ENCODE measurements at regions not wholly inside any gene's neighbourhood (a gene's known extent, or its start where the extent isn't known, plus 50 kb on each side); places are given as distances from the start of the nearest gene placed in this dataset.

DNA sequence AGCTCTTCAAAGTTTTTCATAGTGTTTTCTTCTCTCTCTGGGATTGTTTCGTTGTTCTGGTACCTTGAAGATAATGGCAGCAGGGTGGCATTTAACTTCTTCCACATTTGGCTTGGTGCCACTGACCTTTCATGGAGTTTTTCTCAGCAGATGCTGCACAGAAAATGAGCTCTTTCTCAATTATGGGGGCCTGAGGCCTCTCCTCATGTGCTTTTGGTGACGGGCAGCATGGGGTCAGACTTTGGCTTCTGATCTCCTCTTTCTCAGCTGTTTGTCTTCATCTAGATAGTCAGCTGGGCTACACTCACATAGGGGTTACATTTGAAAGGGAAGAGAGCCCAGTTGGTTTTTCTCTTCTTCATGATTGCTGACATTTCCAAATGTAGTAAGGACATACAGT is 76.3 kb downstream of the FAT3 start:
- Histone ChIP-seq H3K4me1 (ENCODE audit: control insufficient read depth in 1 of 2, low read depth in 2 of 2) (peaks cover 2 to 21% of the 10 kb centered on the region in 2 donors), H3K27ac (no peak overlapping the region), H3K36me3 (no peaks in the 10 kb centered on the region), H3K4me3 (no peak overlapping the region), H3K27me3 (replicated peaks; ENCODE audit: insufficient read depth) (no peaks in the 10 kb centered on the region), H3K9me3 (no peaks in the 10 kb centered on the region)
- TF ChIP-seq, protein P1, sequence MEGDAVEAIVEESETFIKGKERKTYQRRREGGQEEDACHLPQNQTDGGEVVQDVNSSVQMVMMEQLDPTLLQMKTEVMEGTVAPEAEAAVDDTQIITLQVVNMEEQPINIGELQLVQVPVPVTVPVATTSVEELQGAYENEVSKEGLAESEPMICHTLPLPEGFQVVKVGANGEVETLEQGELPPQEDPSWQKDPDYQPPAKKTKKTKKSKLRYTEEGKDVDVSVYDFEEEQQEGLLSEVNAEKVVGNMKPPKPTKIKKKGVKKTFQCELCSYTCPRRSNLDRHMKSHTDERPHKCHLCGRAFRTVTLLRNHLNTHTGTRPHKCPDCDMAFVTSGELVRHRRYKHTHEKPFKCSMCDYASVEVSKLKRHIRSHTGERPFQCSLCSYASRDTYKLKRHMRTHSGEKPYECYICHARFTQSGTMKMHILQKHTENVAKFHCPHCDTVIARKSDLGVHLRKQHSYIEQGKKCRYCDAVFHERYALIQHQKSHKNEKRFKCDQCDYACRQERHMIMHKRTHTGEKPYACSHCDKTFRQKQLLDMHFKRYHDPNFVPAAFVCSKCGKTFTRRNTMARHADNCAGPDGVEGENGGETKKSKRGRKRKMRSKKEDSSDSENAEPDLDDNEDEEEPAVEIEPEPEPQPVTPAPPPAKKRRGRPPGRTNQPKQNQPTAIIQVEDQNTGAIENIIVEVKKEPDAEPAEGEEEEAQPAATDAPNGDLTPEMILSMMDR (IDR thresholded peaks at IDR 0.05), result no peak
- no peak for ATAC-seq (ENCODE audit: insufficient number of reproducible peaks, low FRiP score, low read depth)
- DNase-seq (ENCODE audit: low spot score), result no peak

DNA sequence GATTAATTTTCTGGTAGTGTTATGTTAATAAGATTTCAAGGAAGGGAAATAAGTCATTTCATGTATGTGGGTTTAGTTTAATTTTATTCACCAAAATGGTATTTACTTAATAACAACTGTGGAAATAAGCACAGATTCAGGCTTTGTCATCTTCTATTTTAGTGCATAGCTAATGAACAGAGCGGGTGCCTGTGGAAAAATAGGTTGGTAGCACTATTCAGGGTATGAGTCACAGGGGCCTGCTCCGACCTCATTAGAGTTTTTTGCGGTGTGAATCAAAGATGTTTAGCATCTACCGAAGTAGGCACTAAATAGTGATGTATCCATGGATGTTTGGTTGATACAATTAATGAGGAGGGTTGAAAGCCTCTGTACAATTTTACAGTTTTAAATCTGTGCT is 78.2 kb downstream of the FAT3 start:
- Histone ChIP-seq H3K27me3 (replicated peaks; ENCODE audit: insufficient read depth) (no peaks in the 10 kb centered on the region), H3K9me3 (no peaks in the 10 kb centered on the region), H3K36me3 (no peaks in the 10 kb centered on the region), H3K4me1 (ENCODE audit: control insufficient read depth in 1 of 2, low read depth in 2 of 2) (peaks cover 11 to 29% of the 10 kb centered on the region in 2 donors), H3K4me3 (no peak overlapping the region), H3K27ac (peak overlapping the region in 1 of 2 donors; percentile 24)
- TF ChIP-seq, protein P1 (IDR thresholded peaks at IDR 0.05), result no peak
- no peak for DNase-seq (ENCODE audit: low spot score)
- no peak for ATAC-seq (ENCODE audit: insufficient number of reproducible peaks, low FRiP score, low read depth)

DNA sequence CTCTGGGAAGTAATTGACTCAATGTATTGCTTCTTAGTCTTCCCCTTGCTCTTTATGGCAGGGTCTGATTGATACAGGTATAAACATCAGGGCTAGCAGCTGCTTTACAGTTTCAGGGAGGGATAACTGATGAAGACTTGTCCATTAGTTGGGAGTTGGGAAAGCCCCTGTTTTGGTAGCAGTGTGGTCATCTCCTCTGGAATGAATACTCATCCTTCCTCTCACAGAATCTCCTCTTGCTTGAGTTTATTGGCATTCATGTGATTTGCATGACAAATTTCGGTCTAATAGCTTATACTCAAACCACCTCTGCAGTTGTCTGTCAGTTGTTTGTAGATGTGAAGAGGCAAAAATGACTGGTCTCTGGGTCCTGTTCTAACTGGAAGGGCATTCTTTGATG is 79.7 kb downstream of the FAT3 start:
- Histone ChIP-seq H3K4me1 (ENCODE audit: control insufficient read depth in 1 of 2, low read depth in 2 of 2) (peaks cover 14 to 34% of the 10 kb centered on the region in 2 donors), H3K27ac (no peak overlapping the region), H3K9me3 (no peaks in the 10 kb centered on the region), H3K4me3 (no peak overlapping the region), H3K27me3 (replicated peaks; ENCODE audit: insufficient read depth) (no peaks in the 10 kb centered on the region), H3K36me3 (no peaks in the 10 kb centered on the region)
- DNase-seq (ENCODE audit: low spot score) (no peak), ATAC-seq (ENCODE audit: insufficient number of reproducible peaks, low FRiP score, low read depth) (no peak)
- TF ChIP-seq, protein P1 (IDR thresholded peaks at IDR 0.05), result no peak

DNA sequence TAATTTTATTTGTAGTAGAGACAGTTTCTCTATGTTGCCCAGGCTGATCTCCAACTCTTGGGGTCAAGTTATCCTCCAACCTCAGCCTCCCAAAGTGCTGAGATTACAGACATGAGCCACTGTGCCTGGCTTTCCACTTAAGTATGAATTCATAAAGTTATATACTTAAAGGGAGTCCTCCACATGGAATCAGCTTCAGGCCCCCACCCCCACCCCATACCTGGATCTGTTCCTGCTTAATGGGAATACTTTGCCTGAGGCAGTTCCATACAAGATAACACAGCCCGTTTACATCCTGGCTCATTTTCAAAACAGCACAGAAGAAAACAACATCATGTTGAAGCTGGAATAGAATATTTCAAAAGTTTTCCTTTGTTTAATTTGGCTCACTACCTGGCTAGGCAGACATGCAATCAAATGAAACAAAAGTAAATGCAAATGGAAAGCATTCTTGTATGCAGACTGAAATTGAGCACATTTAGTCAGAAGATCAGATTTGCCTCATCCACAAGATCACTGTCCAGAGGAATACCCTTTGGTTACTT is 82.4 kb downstream of the FAT3 start:
- H3K36me3 ChIP-seq, result no peaks in the 10 kb centered on the region
- H3K27me3 ChIP-seq (replicated peaks; ENCODE audit: insufficient read depth), result no peaks in the 10 kb centered on the region
- H3K9me3 ChIP-seq, result no peaks in the 10 kb centered on the region
- H3K4me3 ChIP-seq, result peak overlapping the region; percentile 31
- peaks cover 14 to 34% of the 10 kb centered on the region in 2 donors for H3K4me1 ChIP-seq (ENCODE audit: control insufficient read depth in 1 of 2, low read depth in 2 of 2)
- ATAC-seq (ENCODE audit: insufficient number of reproducible peaks, low FRiP score, low read depth), result no peak
- peak overlapping the region; percentile 29 to 37 for H3K27ac ChIP-seq
- TF ChIP-seq, protein P1 (IDR thresholded peaks at IDR 0.05), result no peak
- no peak for DNase-seq (ENCODE audit: low spot score)

DNA sequence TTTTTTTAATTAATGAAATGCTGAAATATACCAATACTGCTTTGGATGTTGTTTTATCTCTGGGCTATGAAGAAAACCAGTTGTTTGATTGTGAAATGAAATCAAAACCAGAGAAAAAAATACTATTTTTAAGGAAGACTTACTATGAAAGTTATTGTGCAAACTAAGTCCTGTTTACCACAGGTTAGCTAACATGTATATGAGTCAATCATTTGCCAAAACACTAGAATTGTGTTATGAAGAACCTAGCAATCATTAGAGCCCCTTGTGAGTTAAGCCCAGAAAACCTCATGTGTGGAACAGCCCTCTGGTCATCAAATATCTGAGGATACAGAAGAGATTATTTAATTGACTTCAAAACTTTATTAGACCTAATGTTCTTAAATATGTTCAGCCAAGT is 83.7 kb downstream of the FAT3 start:
- Histone ChIP-seq H3K36me3 (no peaks in the 10 kb centered on the region), H3K27me3 (replicated peaks; ENCODE audit: insufficient read depth) (no peaks in the 10 kb centered on the region), H3K27ac (no peak overlapping the region), H3K9me3 (no peaks in the 10 kb centered on the region), H3K4me1 (ENCODE audit: control insufficient read depth in 1 of 2, low read depth in 2 of 2) (peaks cover 14 to 36% of the 10 kb centered on the region in 2 donors), H3K4me3 (no peak overlapping the region)
- DNase-seq (ENCODE audit: low spot score) (no peak), ATAC-seq (ENCODE audit: insufficient number of reproducible peaks, low FRiP score, low read depth) (no peak)
- TF ChIP-seq, protein P1 (IDR thresholded peaks at IDR 0.05), result no peak

Data from thoracic aorta (tissue), 2 donors.